Stimulated activated CD4-positive, alpha-beta T cell treated with anti-CD3 and anti-CD28 coated beads, Interleukin-2, amount 100 ng/mL, for 48 hours (primary cell): ENCODE measurements at regions not wholly inside any gene's neighbourhood (a gene's known extent, or its start where the extent isn't known, plus 50 kb on each side); places are given as distances from the start of the nearest gene placed in this dataset.

ENCODE experiments used
- DNase-seq, 2 donors: peaks; one replicate each; pipeline ENCODE4 v3.0.0-alpha.2; 2020

DNA sequence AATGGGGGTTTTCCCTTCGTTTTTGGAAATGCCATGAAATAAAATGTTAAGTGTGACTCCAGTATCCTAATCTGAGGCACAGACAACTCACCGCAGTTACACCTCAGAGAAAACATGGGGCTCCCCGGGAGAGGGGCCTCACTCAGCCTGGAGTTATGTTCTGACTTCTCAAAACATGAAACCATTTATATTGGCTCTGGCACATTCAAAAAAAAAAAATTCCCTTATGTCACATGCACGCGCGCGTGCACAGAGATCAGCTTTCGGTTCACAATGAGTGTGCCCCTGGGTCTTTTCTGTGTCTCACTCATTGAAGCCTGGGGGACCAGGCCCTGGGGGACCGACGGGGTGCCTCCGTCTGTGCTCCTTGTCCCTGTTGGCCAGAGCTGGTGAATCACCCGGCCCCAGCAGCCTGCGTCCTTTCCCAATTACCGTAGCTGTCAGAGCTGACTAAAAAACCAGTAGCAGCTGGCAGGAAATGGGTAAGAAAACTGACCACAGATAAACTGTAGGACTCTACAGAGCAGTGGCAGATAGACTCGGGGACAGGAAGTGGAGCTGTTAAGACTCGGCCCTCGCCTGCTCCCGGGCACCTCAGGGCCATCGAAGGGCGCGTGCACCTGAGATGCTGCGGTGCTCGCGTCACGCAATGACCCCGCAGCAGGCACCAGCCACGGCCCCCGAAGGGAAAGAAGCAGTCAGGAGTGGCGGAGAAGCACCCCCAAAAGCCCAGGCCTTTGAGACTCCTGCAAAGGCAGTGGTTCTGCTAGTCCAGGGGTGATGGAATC is 138.3 kb upstream of the ID2 start:
- peak; percentile 69 to 70 for DNase-seq

DNA sequence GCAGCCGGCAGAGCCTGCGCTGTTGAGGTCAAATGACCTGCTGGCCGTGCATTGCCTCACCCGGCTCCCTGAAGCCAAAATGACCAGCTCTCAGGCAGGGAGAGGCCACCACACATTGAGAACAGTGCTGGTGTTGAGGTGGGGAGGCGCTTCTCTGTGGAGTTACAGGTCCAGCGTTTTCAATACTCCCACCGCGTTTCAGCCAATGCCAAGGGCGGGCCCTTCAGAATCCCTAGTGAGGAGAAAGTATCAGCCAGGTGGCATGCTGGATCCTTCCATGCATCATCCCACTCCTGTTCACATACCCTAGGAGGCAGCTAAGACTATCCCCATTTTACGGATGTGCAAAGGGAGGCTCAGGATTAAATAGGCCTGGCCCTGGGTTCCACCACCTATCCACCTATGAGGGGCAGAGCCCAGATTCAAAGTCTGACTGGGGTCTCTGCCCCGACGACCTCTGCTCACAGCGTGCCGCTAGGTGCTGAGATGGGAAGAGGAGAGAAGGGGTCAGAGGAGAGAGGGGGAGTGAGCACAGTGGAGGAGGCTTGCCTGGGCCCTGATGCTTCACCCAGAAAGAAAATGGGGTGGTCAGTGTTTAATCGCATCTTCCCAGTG is 137.6 kb upstream of the ID2 start:
- no peak for DNase-seq

DNA sequence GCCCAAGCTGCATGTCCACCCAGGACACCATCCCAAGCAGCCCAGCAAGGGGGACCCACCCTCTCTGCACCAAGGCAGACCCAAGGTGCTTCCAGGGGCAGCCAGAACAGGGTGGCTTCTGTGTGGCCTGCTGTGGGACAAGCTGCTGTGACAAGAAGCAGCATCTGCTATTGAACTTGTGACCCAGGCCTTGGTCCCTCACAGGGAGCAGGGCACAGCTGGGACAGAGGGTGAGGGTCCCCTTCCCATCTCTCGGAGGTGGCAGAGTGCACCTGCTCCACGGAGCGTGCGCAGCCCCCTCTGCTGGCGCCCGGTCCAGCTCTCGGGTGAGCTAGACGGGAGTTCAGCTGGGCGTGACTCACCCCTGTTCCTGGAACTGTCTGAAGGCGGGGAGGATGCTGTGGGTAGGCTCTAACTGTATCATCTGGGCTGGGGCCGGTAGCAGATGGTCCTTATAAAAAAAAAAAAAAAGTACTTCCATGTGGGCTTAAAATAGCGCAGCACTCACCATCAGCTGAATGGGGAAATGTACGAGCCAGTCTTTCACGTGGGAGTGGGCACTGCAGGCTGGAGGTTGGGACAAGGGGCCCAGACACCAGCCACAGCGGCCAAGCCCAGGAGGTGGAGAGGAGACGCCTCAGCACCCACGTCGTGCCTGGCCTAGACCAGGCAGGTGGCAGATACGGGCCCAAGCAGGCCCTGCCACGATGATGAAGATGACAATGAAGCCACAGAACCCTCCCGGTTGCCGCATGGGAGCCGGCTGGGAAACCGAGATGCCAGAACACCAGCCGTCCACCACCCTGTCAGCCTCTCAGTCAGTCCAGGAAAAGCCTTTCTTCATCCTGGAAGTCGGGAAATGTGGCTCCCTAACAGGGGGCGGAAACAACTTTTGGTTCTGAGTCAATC is 136.8 kb upstream of the ID2 start:
- DNase-seq: peak; percentile 82 to 85

DNA sequence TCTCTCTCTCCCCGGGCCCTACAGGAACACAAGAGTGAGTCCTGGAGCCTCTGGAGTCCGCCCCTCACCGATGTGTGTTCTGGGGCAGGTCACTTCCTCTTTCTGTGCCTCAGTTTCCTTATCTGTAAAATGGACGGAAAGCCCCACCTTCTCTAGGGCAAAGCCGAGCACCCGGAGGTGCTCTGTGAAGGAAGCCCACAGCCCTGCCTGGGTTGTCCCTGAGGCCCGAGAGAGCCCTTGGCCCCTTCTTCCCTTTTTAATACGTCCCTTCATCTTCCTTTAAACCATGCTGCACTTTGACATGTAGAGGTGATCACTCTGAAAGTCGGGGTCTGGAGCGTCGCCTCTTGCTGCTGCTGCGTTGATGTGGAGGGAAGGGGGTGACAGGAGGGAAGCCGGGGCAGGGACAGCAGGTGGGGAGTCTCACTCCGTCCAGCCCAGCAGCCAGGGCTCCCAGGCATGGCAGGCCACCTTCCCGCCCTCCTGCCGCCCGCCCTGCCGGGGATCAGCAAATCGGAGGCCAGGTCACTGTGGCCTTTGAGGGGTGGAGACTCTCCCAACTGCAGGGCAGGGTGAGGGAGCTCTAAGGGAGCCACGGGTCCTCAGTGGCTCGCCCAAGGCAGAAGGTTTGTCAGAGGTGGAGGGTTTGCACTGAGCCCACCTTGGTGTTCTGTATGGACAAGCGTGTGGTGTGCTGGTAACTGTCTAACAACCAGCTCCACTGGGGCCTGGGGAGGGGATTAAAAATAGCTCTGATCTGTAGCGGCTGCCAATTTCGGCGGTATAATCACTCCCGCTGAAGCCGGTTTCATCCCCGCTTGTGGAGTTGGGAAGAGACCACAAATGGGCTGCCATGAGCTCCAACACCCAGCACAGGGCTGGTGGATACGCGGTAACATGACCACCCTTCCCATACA is 135.9 kb upstream of the ID2 start:
- no peak for DNase-seq

DNA sequence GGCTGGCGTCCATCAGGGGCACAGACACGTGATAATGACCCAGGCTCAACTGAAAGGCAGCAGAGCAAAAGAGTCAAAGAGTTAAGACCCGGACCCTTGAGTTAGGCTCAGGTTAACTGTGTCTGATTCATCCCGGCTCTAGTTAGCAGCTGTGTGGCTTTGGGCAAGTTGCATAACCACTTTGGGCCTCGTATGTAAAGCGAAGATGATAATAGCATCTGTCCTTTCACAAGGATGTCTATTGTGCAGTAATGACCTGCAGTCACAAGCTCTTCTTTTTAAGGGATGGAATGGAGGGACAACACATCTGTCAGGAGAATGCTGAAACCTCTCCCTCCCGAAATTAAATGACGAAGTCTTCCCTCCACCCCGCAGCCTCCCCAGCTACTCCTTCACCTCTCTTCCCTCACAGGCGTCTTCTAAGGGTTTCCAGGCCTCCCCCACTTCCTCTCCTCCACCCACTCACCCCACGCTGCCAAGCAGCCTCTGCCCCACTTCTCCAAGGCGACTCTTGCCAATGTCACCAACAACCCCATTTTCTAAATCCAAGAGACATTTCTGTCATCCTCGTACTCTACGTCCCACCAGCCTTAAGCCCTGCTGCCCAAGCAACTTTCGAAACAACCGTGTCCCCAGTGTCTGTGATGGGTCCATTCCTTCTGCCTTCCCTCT is 135.1 kb upstream of the ID2 start:
- no peak for DNase-seq

DNA sequence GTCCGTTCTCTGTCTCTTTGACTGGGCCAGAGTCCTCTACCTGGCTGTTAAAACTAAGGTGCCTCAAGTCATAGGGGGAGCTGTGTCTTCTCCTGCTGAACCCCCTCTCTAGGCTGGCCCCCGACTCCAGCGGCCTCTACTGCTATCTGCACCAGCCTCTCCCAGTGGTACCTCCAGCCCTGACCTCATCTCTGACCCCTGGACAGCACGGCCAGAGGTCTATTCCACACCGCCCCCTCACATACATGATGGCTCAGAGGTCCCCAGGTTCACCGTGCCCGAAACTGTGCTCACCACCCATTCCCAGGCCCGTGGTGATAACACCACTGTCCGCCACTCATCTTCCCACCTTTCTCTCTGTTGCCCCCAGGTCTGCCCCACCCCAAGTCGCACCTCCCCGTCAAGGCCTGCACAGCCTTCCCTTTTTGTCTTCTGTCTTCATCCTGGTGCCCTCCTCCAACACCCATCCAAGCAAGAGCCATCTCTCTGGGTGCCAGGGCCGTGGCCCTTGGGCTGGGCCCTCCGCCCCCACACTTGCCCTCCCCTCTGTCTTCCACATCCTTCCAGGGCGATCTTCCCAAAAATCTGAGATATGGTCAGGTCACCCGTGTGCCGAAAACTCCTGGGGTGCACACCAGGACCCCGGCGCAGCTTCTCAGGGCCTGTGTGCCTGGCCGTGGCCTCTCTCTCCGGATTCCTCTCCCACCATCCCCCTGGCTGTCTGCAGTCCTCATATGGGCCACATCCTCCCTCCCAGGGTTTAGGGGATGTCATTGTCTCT is 134.4 kb upstream of the ID2 start:
- DNase-seq: no peak

DNA sequence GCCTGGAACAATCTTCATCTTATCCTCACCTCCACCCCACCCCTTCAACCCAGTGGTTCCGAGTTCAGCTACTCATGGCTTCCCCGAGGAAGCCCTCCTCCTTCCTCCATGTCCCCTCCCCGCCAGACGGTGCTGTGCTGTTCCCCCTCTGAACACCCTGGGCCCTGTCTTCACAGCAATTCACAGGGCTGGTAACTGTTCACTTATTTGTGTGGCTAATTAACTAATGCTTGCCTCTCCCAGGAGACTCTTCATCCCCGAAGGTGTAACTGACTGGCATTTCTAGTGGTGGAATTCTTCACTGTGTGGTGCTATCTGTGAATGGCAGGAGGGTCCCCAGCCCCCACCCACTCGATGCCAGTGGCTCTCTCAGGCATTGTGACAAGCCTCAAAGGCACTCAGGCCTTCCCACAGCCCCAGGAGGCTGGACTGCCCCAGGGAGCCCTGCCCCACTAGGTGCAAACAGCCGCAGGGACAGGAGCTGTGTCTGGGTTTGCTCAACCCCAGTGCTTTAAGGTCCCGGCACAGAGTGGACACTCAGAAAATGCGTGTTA is 133.7 kb upstream of the ID2 start:
- no peak for DNase-seq

DNA sequence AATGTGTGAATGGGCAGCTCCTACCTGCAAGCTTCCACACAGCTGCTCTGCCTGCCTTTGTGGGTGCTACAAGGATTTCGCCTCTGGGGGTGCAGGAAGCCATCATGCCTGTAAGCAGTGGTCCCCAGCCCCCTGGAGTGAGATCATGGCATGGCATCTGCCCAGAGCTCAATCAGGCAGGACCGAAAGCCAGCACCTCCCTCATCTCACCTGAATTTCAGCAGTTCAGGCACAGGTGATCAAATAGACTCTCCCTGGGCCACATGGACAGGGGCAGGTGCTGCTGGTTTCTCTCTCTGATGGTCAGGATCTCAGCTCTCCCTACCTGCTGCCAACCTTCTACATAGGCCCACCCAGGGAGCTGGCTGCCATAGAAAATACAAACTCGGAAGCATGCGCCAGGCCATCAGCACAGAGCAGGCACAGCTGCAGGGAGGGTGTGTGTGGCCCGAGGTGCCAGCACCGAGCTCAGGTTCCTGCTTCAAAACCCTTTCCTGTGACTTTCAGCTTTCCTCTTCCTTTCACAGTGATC is 133.2 kb upstream of the ID2 start:
- DNase-seq: no peak

DNA sequence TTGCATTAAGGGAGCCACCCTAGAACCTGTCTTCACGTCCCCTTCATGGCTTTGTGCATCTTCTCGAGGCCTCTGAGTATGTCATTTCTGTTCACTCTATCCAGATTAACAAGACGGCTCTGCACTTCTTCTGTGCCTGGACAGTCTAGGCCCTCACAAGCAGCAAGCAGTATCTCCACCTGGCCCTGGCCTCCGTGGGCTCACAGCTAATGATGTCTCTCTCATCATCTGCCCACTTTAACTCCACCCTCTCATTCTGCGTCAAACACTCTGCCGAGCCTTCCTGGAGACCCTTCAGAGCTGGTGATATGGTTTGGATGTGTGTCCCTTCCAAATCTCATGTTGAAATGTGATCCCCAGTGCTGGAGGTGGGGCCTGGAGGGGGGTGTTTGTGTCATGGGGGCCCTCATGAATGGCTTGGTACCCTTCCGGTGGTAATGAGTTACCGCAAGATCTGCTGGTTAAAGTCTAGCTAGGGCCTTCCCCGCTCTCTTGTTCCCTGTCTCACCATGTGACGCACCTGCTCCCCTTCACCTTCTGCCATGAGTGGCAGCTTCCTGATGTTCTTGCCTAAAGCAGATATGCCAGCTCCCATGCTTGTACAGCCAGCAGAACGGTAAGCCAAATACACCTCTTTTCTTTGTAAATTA is 132.5 kb upstream of the ID2 start:
- no peak for DNase-seq

DNA sequence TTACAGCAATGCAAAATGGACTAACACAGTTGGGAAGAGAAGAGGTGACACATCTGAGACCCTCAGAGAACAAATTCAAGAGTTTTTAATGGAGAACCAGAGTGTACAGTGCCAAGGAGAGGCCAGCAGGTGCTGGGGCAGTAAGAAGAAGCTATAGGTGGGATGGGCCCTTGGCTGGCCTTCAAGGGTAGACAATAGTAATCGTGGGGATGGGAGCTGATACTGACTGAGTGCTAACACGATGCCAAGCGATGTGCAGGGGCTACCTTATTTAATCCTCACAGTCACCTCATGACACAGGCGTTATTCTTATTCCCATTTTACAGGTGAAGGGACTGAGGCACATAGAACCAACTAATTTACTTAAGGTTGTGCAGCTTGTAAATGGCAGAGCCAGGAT is 131.9 kb upstream of the ID2 start:
- no peak for DNase-seq

DNA sequence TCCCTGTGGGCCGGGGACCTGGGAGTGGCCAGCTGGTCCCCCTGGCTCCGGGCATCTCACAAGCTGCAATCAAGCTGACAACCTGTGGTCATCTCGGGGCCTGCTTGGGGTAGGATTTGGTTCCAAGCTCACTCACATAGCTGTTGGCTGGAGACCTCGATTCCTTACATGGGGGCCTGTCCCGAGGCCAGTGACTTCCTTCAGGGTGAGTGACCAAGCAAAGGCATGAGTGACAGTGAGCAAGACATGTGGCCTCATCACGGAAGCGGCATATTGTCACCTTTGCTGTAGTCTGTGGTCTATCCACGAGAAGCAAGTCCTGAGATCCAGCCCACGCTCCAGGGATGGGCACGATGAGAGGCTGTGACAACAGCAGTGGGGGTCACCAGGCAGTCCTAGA is 131.4 kb upstream of the ID2 start:
- no peak for DNase-seq

DNA sequence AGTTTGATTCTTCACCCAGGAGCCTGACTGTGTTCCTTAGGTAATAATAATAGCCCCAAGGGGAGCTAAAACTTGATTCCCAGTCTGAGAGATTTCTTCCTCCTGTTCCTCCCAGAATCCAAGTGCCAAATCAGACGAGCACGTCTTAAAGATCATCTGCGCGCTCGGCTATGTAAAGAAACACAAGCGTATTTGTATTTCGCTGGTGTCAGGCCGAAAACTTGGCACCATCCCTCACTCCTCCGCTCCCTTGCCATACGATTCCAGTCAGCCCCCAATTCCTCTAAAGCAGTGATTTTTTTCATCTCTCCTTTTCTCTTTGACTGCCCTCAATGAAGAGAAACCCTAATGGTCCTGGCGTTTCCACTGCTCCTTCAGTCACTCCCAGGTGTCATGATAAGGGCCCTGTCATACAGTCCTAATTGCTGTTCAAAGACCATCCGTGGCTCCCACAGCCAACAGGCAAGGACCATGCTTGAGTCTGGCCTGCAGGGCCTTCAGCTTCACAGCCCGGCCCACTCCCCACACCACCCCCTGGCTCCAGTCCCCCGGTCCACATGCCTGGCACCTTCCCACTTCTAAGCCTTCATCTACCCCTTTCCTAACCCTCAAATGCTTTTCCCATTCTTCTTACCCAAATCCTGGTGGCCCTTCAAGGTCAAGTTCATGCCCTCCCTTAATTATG is 130.8 kb upstream of the ID2 start:
- no peak for DNase-seq

DNA sequence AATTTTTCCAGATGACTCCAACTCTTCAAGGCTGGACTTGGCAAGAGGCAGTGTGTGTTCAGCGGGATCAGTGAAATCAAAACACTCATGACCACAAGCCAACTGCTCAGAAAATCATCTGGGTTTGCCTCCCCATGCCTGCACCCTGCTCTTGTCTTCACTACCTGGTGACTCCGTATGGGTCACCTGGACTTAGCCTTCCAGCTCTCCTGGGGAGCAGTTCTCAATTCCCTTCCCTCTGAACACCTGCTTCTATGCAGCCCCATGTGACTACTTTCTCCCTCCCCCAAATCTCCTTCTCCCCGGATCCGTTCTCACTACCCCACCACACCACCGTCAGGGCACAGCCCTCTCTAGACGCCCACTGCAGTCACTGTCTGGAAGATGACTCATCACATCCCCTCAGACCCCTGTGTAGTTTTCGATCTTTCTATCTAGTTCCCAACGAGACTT is 130.2 kb upstream of the ID2 start:
- no peak for DNase-seq

DNA sequence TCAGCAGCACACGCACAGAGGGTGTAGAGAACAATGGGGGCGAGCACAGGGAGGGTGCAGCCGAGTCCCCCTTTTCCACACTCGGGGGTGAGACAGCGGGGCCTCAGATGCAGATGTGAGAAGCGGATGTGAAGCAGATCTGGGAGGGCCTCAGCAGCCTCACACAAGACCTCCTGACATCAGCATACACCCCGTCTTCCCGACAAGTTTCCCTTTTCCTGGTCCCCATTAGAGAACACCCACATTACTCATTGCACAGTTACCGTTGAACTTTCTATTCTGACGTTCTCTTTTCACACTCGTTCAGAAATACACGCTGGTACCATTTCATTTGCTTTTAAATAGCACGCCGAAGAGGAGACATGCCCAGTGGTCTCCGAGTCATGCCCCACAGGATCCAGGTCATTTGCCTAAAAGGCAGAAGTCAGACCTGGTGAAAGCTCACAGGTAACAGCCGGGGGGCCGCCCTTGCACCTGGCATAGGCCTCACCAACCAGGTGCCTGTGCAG is 129.5 kb upstream of the ID2 start:
- DNase-seq: no peak

DNA sequence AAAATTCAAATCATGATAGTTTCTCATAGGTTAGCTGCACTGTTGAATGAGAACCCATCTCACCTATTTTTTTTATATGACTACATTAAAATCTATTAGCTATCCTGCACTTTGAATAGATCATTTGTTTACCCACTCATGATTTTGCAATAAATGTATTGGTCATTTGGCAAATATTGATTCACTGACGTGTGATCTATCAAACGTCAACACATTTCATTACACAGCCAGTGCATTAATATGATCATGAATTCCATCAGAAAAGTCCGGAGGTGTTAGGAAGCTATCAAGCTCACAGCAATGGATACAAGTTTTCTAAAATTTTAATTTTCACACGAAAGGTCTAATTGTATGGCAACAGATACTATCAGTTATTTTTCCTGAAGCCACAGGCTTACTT is 128.2 kb upstream of the ID2 start:
- no peak for DNase-seq

DNA sequence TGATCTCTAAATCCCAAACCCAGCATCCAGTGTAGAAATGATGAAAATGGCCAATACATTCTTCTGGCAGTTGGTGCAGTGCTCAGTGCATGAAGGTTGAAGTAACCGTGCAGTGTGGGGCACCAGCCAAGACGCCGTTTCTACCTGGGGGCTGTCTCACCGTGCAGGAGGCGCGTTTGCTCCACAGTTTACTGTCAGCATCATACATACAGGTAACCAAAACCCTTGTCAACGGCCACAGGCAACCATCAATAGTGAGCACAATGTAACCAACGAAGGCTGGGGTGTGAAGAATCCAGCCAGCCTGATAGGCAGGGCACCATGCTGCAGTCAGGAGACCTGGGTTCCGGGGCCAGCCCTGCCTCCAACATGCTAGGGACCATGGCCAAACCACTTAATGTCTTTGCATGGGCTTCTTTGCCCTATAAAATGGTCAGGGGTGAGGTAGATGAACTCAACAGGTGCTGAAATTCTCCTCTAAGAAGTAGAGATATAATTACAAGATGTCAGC is 127.5 kb upstream of the ID2 start:
- DNase-seq: no peak

DNA sequence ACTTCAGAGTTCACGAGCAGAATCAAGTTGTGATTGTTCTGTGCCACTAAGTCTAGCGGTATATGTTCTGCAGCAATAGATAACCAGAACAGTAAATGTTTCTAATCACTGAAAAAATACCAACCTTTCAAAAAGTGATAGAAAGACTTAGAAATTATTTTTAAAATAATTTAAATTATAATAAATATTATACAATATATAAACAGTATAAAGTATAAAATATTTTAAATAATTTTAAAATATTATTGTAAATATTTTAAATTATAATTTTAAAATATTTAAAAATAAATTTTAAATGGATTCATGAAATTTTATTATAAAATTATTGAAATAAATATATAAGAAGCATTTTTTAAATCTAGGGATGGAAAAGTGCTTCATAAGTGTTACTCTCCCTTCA is 126.3 kb upstream of the ID2 start:
- DNase-seq: no peak

DNA sequence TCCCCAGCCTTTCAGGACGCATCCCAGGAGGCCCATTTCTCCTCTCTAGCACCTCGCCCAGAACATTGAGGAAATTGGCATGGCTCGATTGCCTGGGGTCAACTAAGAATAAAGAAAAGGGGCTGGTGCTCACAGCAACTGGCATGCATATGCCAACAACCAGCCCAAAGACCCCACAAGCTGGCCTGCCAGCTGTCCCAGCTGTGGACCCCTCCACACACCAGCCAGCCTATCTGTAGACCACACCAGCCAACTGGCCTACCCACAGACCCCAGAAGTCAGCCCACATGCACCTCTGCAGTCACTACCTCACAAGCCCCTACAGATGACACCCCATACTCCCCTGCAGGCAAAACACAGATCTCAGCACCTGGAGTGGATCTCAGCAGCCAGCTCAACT is 123.8 kb upstream of the ID2 start:
- DNase-seq: no peak

DNA sequence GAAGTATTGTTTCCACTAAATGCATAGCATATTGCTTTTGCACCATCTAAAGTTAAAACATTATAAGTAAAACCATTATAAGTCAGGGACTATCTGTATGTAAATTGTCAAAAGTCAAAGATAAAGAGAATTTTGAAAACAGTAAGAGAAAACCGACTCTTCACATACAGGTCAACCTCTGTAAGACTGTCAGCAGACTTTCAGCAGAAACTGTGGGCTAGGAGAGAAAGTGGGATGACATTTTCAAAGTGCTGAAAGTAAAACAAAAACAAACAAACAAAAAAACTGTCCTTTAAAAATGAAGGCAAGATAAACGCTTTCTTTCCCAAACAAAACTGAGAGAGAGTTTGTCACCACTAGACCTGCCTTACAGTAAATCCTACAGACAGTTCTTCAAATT is 122.9 kb upstream of the ID2 start:
- DNase-seq: no peak
